ENCODE measurements at regions not wholly inside any gene's neighbourhood (a gene's known extent, or its start where the extent isn't known, plus 50 kb on each side); places are given as distances from the start of the nearest gene placed in this dataset.

- H3K9me3 Mint-ChIP-seq (ENCODE audit: unreplicated experiment), result peaks cover 12% of the 10 kb centered on the region
- H3K27me3 Mint-ChIP-seq (ENCODE audit: insufficient read depth, unreplicated experiment), result no peaks in the 10 kb centered on the region
- Histone ChIP-seq H3K4me1 (no peaks in the 10 kb centered on the region), H3K9me3 (no peaks in the 10 kb centered on the region), H3K36me3 (ENCODE audit: control insufficient read depth, insufficient read depth, low read length) (no peaks in the 10 kb centered on the region), H3K4me3 (ENCODE audit: low read depth, low read length) (no peak overlapping the region), H3K27me3 (replicated peaks; ENCODE audit: control insufficient read depth, insufficient read depth, low read length) (no peaks in the 10 kb centered on the region)
- peaks cover 20% of the 10 kb centered on the region for H3K36me3 Mint-ChIP-seq (ENCODE audit: insufficient read depth, unreplicated experiment)
- no TSS peak for BruUV-seq (replicated peaks)
- TF ChIP-seq CTCF (IDR thresholded peaks at IDR 0.05; ENCODE audit: insufficient read depth in 1 of 2, low read depth in 1 of 2, low read length in 1 of 2, severe bottlenecking in 1 of 2, unreplicated experiment in 1 of 2), result no peak
- ChIA-PET CTCF (interaction anchor here (0.6 kb wide), 1 partner anchor 156 kb away, joined by 3 read pairs; no protein-coding TSS in a partner anchor), POLR2A (interaction anchor here (0.5 kb wide), 1 partner anchor 52 kb away, joined by 7 read pairs; no protein-coding TSS in a partner anchor)
- H3K4me1 Mint-ChIP-seq (ENCODE audit: low read depth, unreplicated experiment), result no peaks in the 10 kb centered on the region
- DNase-seq, result peak in 1 of 2 experiments; percentile 34
- no peak overlapping the region for H3K4me3 Mint-ChIP-seq (ENCODE audit: unreplicated experiment)
- intact Hi-C loops (cut with micrococcal nuclease; ENCODE audit: unreplicated experiment), result no loop called here
- H3K27ac Mint-ChIP-seq (ENCODE audit: unreplicated experiment), result no peak overlapping the region
Measured at GRCh38 chr11:70536051-70536877, 137.9 kb downstream of the CTTN start.

GRCh38 chr11:70537576-70538571 lies 139.5 kb downstream of the CTTN start:
- Mint-ChIP-seq H3K27ac (ENCODE audit: unreplicated experiment) (peak overlapping the region; percentile 29), H3K27me3 (ENCODE audit: insufficient read depth, unreplicated experiment) (no peaks in the 10 kb centered on the region)
- CTCF ChIA-PET, result interaction anchor here (0.6 kb wide), 1 partner anchor 277 kb away, joined by 3 read pairs; no protein-coding TSS in a partner anchor

More at GRCh38 chr11:70537576-70538571, 139.5 kb downstream of the CTTN start:
- POLR2A ChIA-PET, result no interaction called here
- Histone ChIP-seq H3K27me3 (replicated peaks; ENCODE audit: control insufficient read depth, insufficient read depth, low read length) (no peaks in the 10 kb centered on the region), H3K4me1 (no peaks in the 10 kb centered on the region), H3K9me3 (no peaks in the 10 kb centered on the region), H3K36me3 (ENCODE audit: control insufficient read depth, insufficient read depth, low read length) (no peaks in the 10 kb centered on the region), H3K4me3 (ENCODE audit: low read depth, low read length) (no peak overlapping the region)
- Mint-ChIP-seq H3K4me3 (ENCODE audit: unreplicated experiment) (no peak overlapping the region), H3K36me3 (ENCODE audit: insufficient read depth, unreplicated experiment) (peaks cover 20% of the 10 kb centered on the region), H3K4me1 (ENCODE audit: low read depth, unreplicated experiment) (no peaks in the 10 kb centered on the region), H3K9me3 (ENCODE audit: unreplicated experiment) (peaks cover 12% of the 10 kb centered on the region)
- BruUV-seq (replicated peaks), result no TSS peak
- intact Hi-C loops (cut with micrococcal nuclease; ENCODE audit: unreplicated experiment), result no loop called here
- no peak for TF ChIP-seq CTCF (IDR thresholded peaks at IDR 0.05; ENCODE audit: insufficient read depth in 1 of 2, low read depth in 1 of 2, low read length in 1 of 2, severe bottlenecking in 1 of 2, unreplicated experiment in 1 of 2)
- DNase-seq, result peak in 1 of 2 experiments; percentile 36

Measured in Caco-2 (cell line).